Limb (tissue), 2 donors: ENCODE measurements at regions not wholly inside any gene's neighbourhood (a gene's known extent, or its start where the extent isn't known, plus 50 kb on each side); places are given as distances from the start of the nearest gene placed in this dataset.

Source experiments
- DNase-seq, 2 donors: peaks; one replicate each; pipeline ENCODE4 v3.0.0-alpha.2; 2016; ENCODE audit errors: extremely low spot score in 2 of 2

DNA sequence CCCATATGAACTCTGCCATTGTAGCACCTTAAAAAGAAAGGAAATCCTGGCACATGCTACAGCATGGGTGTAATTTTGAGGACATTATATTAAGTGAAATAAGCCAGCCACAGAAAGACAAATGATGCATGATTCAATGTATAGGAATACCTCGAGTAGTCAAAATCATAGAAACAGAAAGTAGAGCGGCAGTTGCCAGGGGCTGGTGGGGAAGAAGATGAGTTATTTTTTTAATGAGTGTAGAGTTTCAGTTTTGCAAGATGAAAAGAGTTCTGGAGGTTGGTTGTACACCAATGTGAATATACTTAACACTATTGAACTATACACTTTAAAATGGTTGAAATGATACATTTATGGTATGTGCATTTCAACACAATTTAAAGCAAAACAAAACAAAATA is 133.0 kb downstream of the ZDHHC21 start:
- DNase-seq = no peak

GRCh38 chr9:14554886-14555285 is 138.3 kb downstream of the ZDHHC21 start:
- peak in 1 of 2 donors; percentile 69 for DNase-seq

GRCh38 chr9:14547245-14548060 is 145.8 kb downstream of the ZDHHC21 start:
- DNase-seq = no peak

DNA sequence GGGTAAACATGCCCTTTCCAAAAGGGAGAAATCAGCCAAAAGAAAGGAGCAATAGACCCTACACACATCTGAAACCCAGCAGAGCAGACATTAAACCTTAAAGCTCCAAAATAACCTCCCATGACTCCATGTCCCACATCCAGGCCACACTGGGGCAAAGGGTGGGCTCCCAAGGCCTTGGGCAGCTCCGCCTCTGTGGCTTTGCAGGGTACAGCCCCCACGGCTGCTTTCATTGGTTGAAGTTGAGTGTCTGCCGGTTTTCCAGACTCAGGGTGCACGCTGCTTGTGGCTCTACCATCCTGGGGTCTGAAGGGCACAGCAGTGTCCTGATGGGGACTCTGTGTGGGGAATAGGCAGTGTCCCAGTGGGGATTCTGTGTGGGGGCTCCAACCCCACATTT is 146.5 kb downstream of the ZDHHC21 start:
- no peak for DNase-seq

GRCh38 chr9:14542071-14542470 is 151.2 kb downstream of the ZDHHC21 start:
- DNase-seq = no peak

- no peak for DNase-seq
Measured at GRCh38 chr9:14538526-14538925, 154.7 kb downstream of the ZDHHC21 start.

GRCh38 chr9:14535161-14535955 is 157.9 kb downstream of the ZDHHC21 start:
- no peak for DNase-seq

DNA sequence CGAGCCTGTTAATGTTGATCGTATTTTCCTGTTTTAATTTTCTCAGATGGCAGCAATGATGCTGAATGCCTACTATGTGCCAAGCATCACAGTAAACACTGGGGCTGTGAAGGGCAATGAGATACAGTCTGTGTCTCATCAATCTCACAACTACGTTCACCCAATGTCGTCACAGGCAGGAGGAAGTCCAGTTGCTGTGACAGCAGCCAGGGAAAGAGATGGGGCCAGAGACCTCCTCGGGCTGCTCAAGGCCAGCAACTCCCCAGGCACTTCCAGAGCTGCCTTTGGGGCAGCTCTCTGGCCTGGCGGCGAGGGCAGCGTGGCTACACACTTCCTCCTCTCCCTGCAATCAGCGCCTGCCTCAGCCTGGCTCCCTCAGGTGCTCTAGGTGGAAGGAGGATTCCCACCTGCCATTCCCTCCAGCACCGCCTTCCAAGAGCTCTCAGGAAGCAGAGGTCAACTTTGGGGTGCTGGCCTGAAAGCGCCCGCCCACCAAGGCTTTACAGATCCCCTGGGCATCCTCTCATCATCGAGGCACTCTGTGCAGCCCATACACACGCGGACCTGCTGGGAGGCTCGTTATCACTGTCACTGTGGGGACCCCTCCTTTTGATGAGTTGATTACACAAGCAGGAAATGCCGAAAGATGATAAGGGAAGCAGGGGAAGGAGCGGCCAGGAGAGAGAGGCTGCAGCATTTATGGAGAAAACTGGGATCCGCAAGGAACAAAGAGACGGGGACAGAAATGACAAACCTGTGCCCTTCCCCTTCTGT is 159.2 kb downstream of the ZDHHC21 start:
- no peak for DNase-seq

DNA sequence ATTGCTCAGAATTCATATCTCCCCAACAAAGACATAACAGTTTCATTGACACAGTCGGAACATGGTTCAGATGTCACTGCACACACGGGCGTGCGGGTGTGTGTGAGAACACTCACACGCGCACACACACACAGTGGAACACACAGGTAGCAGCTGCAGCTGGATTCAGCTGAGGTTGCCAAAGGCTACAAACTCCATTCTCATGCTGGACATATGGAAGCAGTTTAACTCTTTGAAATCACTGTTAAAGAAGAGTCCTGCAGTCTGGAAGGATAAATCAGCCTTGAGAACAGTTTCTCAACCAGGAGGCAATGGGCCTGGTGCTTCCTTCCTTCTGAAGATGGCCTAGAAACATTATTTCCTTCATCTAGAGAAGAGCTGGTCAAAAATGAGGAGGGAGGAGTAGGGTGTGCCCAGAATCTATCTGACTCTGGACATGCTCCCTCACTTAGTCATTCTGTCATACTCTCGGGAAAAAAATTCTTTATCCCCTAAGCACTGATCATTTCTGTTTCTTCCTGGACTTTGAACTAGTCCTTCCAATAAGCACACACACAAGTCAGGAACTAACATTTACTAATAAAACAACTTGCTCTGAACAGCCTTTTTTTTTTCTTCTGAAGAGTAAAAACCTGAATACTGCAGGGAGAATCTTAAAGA is 160.6 kb downstream of the ZDHHC21 start:
- no peak for DNase-seq

DNA sequence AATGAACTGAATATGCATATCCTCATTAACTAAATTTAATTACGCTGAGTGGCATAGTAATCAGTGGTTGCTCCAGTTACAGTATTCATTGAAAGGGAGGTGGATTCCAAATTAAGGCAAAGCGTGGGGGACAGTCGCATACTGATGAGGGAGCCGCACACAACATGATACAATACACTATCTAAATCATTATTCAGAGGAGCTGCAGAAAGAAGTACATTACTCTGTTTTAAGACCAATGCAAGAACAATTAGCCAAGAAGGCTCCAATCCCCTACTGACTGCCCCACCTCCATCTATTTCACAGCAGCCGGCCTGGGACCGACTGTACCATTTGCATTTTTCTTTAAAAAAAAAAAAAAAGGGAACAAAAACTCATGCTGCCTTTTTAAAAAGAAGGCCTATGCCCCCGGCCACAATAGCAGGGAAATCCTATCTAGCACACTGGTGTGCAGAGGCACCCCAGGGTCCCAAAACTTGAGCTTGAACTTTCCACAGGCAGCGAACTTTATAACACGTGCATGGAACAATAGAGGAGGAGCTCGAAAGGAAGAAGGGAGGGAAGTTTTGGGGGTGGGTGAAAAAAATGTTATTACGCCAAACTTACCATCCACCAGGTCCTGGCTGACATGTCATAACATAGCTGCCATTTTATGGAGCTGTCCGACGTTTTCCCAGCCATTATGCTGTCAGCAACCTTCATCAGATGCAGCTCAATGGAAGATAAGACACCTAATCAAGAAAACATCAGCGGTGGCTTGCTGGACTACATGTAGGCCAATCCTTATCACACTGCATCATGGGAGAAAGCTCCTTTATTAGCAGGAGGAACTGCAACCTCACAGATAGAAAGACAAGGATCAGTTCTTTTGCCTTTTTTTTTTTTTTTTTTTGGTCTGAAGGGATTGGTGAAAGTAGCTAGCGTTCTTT is 161.6 kb downstream of the ZDHHC21 start:
- no peak for DNase-seq

DNA sequence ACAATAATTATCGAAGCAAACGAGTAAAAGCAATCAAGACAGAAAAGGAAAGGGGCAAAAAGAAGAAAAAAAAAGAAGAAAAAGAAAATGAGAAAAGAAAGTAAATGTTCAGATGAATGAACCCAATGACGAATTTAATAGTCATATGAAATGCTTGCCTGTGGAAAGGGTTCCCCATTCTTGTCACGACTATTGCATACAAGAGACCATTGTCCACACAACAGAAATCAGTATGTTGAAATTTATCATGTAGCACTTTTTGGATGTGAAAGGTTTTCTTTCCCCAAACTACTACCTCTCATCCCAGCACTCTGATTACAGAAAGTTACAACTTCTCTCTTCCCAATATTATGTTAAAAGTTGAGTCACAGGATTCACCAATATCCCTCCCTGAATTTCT is 162.4 kb downstream of the ZDHHC21 start:
- no peak for DNase-seq

DNA sequence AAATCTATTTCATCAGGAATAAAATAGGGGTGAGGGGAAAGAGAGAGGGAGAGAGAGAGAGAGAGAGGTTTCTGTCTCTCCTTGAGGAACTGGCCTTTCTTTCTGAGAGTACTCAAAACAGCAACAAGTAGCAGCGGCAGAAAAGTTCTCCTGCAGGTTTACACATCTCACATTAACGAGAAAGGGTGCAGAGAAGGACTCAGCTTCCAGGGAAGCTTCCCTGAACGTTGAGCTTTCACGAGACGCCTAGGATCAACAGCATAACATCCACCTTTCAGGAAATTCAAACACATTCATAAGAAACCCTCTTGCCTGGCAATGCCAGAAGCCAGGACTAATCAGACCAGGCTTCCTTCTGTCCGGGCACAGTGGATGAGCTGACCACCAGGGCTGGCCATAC is 162.9 kb downstream of the ZDHHC21 start:
- DNase-seq = no peak

DNA sequence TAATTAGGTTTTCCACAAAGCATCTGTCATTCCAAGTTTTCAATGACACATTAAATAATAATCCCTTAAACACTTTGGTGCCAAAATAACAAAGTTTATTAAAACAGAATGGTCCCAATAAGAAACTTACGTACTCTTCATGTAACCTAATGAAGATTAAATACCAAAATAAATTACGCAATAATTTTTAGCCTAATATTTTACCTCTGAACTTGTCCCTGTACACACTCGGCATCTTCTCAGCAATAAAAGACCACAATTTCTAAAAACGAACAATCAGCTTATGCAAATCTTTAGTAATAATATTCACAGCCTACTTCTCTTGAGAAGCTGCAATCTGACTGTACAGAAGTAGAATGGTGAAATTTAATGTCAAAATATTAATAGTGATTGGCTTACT is 163.6 kb downstream of the ZDHHC21 start:
- DNase-seq = no peak

GRCh38 chr9:14529054-14529453 is 164.2 kb downstream of the ZDHHC21 start:
- no peak for DNase-seq

DNA sequence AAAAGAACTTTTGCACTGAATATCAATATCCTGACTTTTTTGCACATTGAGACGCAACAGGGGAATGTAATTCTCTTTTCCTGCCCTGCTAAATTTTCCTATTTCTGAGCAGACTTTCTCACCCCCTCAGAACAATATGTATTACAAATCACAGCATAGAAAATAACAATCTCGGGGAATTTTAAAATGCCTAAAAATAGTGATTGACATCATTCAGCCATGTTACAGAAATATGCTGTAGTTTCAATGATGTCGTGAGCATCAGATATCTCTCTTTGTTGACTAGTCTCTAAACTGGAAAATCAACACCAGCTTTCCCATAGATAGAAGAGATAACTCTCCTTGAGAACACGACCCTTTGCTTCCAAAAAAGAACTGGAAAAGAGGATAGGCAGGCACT is 166.7 kb downstream of the ZDHHC21 start:
- DNase-seq = no peak

GRCh38 chr9:14525856-14526255 is 167.4 kb downstream of the ZDHHC21 start:
- no peak for DNase-seq

DNA sequence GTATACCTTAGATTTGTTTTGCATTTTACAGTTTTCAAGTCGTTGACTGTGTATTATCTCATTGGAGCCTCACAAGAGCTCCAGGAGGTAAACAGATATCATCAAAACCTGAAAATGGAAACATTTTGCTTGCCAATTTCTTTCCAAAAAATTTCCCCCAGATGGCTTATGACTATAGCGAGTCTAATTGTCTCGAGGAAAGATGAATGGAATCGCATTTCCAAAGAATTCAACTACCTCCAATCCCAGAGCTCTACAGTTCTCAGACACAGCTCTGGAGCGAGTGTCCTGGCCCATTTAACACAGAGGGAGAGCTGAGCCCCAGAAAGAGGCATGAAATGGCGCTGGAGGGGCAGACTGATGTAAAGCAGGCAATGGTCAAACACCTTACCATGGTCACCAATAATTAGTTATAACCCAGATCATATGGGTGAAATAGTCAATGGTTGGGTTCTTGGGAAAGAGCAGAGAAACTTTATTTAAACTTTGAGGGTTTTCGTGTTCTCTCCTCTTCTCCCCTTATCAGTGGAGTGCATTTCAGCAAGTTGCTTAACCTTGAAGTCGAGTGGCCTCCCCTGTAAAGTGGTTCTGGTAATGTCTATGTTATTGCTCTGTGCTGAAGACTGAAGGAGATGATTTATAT is 168.2 kb downstream of the ZDHHC21 start:
- DNase-seq = no peak

DNA sequence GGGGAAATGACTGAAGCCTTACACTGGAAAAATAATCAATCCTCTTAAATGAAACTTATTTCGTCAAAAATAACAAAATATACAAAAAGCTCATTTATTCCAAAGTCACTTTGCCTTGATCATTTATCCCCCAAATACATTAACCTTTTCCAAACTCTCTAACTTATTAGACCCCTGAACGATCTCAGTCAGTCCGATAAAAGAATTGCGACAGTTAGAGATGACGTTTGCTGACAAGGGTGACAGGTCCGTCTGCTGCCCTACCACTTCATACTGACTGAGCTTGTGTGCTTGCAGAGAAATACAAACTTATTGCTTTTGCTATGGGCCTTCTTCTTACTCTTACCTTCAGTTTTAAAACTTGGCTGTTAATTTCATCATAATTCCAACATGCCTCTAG is 169.7 kb downstream of the ZDHHC21 start:
- no peak for DNase-seq

DNA sequence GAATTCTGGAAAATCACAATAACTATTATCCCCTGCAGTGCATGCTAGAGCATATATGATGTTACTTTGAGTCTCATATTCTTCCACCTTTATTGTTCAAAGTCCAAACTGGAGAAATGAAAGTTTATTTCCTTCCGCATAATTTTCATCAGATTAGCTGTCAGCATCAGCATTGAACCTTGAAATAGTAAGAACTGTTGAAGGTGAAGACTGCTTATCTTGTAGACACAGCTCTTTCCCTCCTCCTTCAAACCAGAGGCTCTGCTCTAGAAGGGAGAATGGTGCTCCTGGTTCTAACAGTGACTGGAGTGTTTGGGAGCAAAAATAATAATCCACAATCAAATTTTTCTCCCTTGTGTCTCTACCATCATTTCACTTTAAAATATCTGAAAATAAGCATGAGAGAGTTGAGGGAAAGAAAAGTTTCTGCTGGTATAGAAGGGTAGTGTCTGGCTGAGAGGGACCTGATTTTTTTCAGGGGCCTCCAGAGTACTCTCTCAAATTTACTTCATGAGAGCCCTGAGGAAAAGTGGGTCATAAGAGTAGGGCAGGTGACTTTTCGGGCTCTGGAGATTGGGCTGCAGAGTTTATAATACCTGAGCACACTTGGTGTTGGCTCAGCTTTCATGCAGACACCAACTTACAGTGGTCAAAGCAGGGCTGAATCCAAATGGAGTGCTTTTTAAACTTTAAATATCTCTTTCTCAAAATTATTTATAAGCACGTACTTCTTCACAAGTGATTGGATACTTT is 170.4 kb downstream of the ZDHHC21 start:
- no peak for DNase-seq
